Thyroid gland (tissue), 4 donors: ENCODE measurements at regions not wholly inside any gene's neighbourhood (a gene's known extent, or its start where the extent isn't known, plus 50 kb on each side); places are given as distances from the start of the nearest gene placed in this dataset.

Experiments used
- POLR2A ChIP-seq, 2 donors: fragments of 450-650 bp; IDR thresholded peaks; one replicate each; pipeline ENCODE4 v1.6.1; 2017; ENCODE audit warnings: antibody characterized with exemption in 2 of 2, mild to moderate bottlenecking in 2 of 2, moderate library complexity in 1 of 2
- TF ChIP-seq, protein P1 (sequence below), 6 experiments: fragments of 200-600 bp in 3 of 6; fragments of 450-650 bp in 3 of 6; sonication (generic) in 3 of 6; IDR thresholded peaks; one replicate each; pipeline ENCODE4 v1.5.1; 2016 to 2019; ENCODE audit warnings: antibody characterized with exemption in 6 of 6, mild to moderate bottlenecking in 2 of 6, inconsistent platforms in 1 of 6, moderate library complexity in 1 of 6

- TF ChIP-seq, protein P1, sequence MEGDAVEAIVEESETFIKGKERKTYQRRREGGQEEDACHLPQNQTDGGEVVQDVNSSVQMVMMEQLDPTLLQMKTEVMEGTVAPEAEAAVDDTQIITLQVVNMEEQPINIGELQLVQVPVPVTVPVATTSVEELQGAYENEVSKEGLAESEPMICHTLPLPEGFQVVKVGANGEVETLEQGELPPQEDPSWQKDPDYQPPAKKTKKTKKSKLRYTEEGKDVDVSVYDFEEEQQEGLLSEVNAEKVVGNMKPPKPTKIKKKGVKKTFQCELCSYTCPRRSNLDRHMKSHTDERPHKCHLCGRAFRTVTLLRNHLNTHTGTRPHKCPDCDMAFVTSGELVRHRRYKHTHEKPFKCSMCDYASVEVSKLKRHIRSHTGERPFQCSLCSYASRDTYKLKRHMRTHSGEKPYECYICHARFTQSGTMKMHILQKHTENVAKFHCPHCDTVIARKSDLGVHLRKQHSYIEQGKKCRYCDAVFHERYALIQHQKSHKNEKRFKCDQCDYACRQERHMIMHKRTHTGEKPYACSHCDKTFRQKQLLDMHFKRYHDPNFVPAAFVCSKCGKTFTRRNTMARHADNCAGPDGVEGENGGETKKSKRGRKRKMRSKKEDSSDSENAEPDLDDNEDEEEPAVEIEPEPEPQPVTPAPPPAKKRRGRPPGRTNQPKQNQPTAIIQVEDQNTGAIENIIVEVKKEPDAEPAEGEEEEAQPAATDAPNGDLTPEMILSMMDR (IDR thresholded peaks at IDR 0.05): no peak
- no peak for TF ChIP-seq POLR2A (IDR thresholded peaks at IDR 0.05)
These were observed 694.4 kb upstream of the CITED2 start for GRCh38 chr6:140068801-140069200.
